HepG2 (cell line): ENCODE measurements at regions not wholly inside any gene's neighbourhood (a gene's known extent, or its start where the extent isn't known, plus 50 kb on each side); places are given as distances from the start of the nearest gene placed in this dataset.
A peak's percentile ranks its signal among the peaks of the same experiment; 100 is the strongest.

Source experiments
- ATAC-seq: fragments of 200-7000 bp; cut with Tn5 transposase; 3 replicates; pipeline ENCODE4 v1.9.1; 2020; ENCODE audit warnings: mild to moderate bottlenecking, moderate library complexity
- BruUV-seq: library from RNA; stranded (reverse); fragments of 400-500 nt; replicated peaks from 2 replicates; lab custom pipeline; 2021; lab: Mats Ljungman, UMichigan
- CTCF ChIA-PET: fragments of 300-600 bp; formaldehyde crosslinking; extraction: SDS; loops from one replicate; lab custom pipeline; 2021; ENCODE audit warnings: low total read pairs, inconsistent platforms, low intra/inter-chr PET ratio; lab: Yijun Ruan, JAX
- POLR2A ChIA-PET: fragments of 350-600 bp; sonication (Branson Sonifier 250); formaldehyde crosslinking; loops from one replicate; lab custom pipeline; 2020; ENCODE audit warnings: antibody characterized with exemption, inconsistent platforms; lab: Yijun Ruan, JAX
- DNase-seq: peaks from one replicate; pipeline ENCODE4 v3.0.0-alpha.2; 2015; ENCODE audit warnings: low spot score
- FAIRE-seq: peaks from 3 replicates; lab custom pipeline; 2011; peaks lifted over from hg19 to GRCh38; lab: Jason Lieb, UNC
- H2AFZ ChIP-seq: one replicate; pipeline ENCODE4 v1.6.1; 2011; ENCODE audit warnings: low read length, inconsistent platforms
- H3K27ac ChIP-seq: fragments of 300-600 bp; 3 replicates; pipeline ENCODE4 v1.8.0; 2011; ENCODE audit warnings: mixed run types, mild to moderate bottlenecking, mixed read lengths, low read length, inconsistent platforms; ENCODE audit not compliant: insufficient read depth; ENCODE audit errors: extremely low read length
- H3K27me3 ChIP-seq, 2 experiments: fragments of 200-600 bp in 1 of 2; 2 replicates in 1 of 2; 3 replicates in 1 of 2; pipeline versions ENCODE4 v1.6.0 to v1.8.0; 2011; ENCODE audit warnings: low read length in 2 of 2, mild to moderate bottlenecking in 2 of 2, moderate library complexity in 2 of 2, inconsistent platforms in 1 of 2; ENCODE audit not compliant: insufficient read depth in 2 of 2, control insufficient read depth in 1 of 2
- H3K36me3 ChIP-seq, 2 experiments: fragments of 200-600 bp in 1 of 2; replicated peaks in 1 of 2; 2 replicates in 1 of 2; 3 replicates in 1 of 2; pipeline versions ENCODE4 v1.5.1 to v1.8.0; 2011; ENCODE audit warnings: low read length in 2 of 2, inconsistent platforms in 1 of 2; ENCODE audit not compliant: insufficient read depth in 2 of 2, control insufficient read depth in 1 of 2
- H3K4me1 ChIP-seq: 2 replicates; pipeline ENCODE4 v1.5.1; 2012; ENCODE audit warnings: low read length, inconsistent platforms; ENCODE audit not compliant: insufficient read depth
- H3K4me2 ChIP-seq: 2 replicates; pipeline ENCODE4 v1.6.0; 2011; ENCODE audit warnings: low read depth, low read length, inconsistent platforms
- H3K4me3 ChIP-seq, 3 experiments: fragments of 200-600 bp in 1 of 3; sonication (generic), shearing (Covaris generic) in 1 of 3; replicated peaks in 1 of 3; 2 replicates each; pipeline ENCODE4 v1.5.1; 2011 to 2016; ENCODE audit warnings: low read length in 3 of 3, inconsistent platforms in 2 of 3, low read depth in 2 of 3, mild to moderate bottlenecking in 2 of 3, control low read depth in 1 of 3, mixed read lengths in 1 of 3; ENCODE audit not compliant: insufficient read depth in 1 of 3
- H3K79me2 ChIP-seq: one replicate; pipeline ENCODE4 v1.6.1; 2011; ENCODE audit warnings: low read length, inconsistent platforms; ENCODE audit not compliant: insufficient read depth
- H3K9ac ChIP-seq: 2 replicates; pipeline ENCODE4 v1.6.0; 2011; ENCODE audit warnings: mild to moderate bottlenecking, low read depth, low read length, inconsistent platforms; ENCODE audit not compliant: insufficient read depth
- H3K9me3 ChIP-seq: 2 replicates; pipeline ENCODE4 v1.5.1; 2012; ENCODE audit warnings: mild to moderate bottlenecking, low read length
- H4K20me1 ChIP-seq: 2 replicates; pipeline ENCODE4 v1.6.0; 2011; ENCODE audit warnings: inconsistent platforms, mild to moderate bottlenecking, low read length, moderate library complexity; ENCODE audit not compliant: insufficient read depth
- CENPT ChIP-seq: sonication (generic); formaldehyde crosslinking; IDR thresholded peaks from 2 replicates; pipeline ENCODE4 v1.8.0; 2022; ENCODE audit warnings: low read depth, mild to moderate bottlenecking, moderate library complexity, missing genetic modification reagents
- FOXP1 ChIP-seq, 2 experiments: fragments of 450-650 bp in 1 of 2; IDR thresholded peaks; 2 replicates each; pipeline ENCODE4 v1.6.1; 2017 to 2018; ENCODE audit warnings: antibody characterized with exemption in 1 of 2
- KDM2A ChIP-seq: sonication (generic); formaldehyde crosslinking; IDR thresholded peaks from 2 replicates; pipeline ENCODE4 v1.4.0; 2020; ENCODE audit warnings: low read depth, missing genetic modification reagents, borderline replicate concordance
- REST ChIP-seq, 2 experiments: IDR thresholded peaks; 2 replicates each; pipeline ENCODE4 v1.6.1; 2011 to 2012; ENCODE audit warnings: low read length in 2 of 2, borderline replicate concordance in 1 of 2, low read depth in 1 of 2, mild to moderate bottlenecking in 1 of 2, moderate library complexity in 1 of 2
- SOX5 ChIP-seq: IDR thresholded peaks from 2 replicates; pipeline ENCODE4 v1.6.1; 2016; ENCODE audit warnings: borderline replicate concordance
- SP140L ChIP-seq: sonication (generic); formaldehyde crosslinking; IDR thresholded peaks from 2 replicates; pipeline ENCODE4 v1.4.0; 2020; ENCODE audit warnings: missing genetic modification reagents, borderline replicate concordance
- ZBTB43 ChIP-seq: sonication (generic); formaldehyde crosslinking; conservative IDR thresholded peaks from 2 replicates; pipeline ENCODE4 v1.4.0; 2020; ENCODE audit warnings: missing genetic modification reagents
- ZNF572 ChIP-seq: sonication (generic); formaldehyde crosslinking; IDR thresholded peaks from 2 replicates; pipeline ENCODE4 v1.5.1; 2020; ENCODE audit warnings: mild to moderate bottlenecking, missing genetic modification reagents
- WGBS: methylation state at CpG from one replicate; pipeline ENCODE4 v1.1.6; 2017; ENCODE audit warnings: low lambda C conversion rate; 5-methylcytosine and 5-hydroxymethylcytosine counted together
- in situ Hi-C: cut with HindIII; loops from 2 replicates; pipeline ENCODE4 v1.10.0; 2017; ENCODE audit warnings: low pct_unique_long_range_greater_than_20kb; ENCODE audit not compliant: extremely low pct_ligation_motif_present
- intact Hi-C: fragments of 100-400 bp; cut with micrococcal nuclease; formaldehyde crosslinking; loops from one replicate; pipeline ENCODE4 v1.10.0; 2022; ENCODE audit not compliant: unreplicated experiment

GRCh38 chr2:216305574-216305973, 66.7 kb downstream of the MARCHF4 start:
- H3K27ac ChIP-seq, result no peak overlapping the region
- DNase-seq (no peak), ATAC-seq (no peak), FAIRE-seq (no peak)
- 4% methylated on average over 4 of the region's 4 CpGs for whole genome bisulfite sequencing
- BruUV-seq, result no TSS peak
- in situ Hi-C loops, result no loop called here
- H4K20me1 ChIP-seq, result no peaks in the 10 kb centered on the region
- no peaks in the 10 kb centered on the region for H3K4me1 ChIP-seq
- H3K9ac ChIP-seq, result no peak overlapping the region
- no peak overlapping the region for H3K4me3 ChIP-seq
- TF ChIP-seq SOX5 (no peak), ZBTB43 (CRISPR knock-in tag) (no peak), CENPT (CRISPR knock-in tag) (no peak), ZNF572 (CRISPR knock-in tag) (no peak), KDM2A (CRISPR knock-in tag) (no peak), FOXP1 (IDR thresholded peaks at IDR 0.05) (no peak), FOXP1 (CRISPR knock-in tag; IDR thresholded peaks at IDR 0.05) (no peak)
- no peak overlapping the region for H3K4me2 ChIP-seq
- no peaks in the 10 kb centered on the region for H3K79me2 ChIP-seq
- CTCF ChIA-PET, result no interaction called here
- intact Hi-C loops, result no loop called here
- H2AFZ ChIP-seq, result no peak overlapping the region
- peaks cover 0 to 11% of the 10 kb centered on the region in 2 experiments; a peak in 2 of 5 replicates for H3K27me3 ChIP-seq
- H3K36me3 ChIP-seq, result no peaks in the 10 kb centered on the region
- POLR2A ChIA-PET, result no interaction called here
- H3K9me3 ChIP-seq, result no peaks in the 10 kb centered on the region

DNA sequence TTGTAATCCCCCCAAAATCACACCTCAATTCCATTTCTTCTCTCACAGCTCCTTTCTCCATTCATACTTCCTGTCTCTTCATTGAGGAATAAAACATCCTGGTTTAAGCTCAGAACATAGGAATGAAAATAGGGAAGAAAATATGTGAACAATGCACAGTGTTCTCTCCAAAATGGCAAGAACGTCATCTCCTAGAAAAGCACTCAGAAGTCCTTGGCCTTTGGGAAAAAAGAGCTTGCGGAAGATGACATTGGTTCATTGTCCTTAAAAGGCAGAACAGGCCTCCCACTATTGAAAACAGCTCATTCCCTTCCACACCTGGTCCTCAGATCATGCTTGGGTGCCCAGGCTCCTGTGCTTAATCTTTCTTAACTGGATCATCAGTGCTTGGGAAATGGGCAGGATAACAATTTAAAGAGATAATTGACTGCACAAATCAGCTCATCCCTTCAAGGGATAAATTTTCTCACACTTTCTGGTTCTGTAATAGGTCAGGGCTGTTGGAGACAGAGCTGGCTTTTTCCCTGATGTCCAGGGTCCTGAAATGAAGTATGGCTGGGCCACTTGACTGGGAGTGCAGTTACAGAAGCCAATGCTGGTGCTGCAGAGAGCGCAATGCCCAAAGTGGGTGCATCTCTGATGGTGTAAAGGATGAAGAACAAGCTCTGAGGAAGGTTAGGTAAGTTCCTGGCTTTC, 69.2 kb downstream of the MARCHF4 start:
- intact Hi-C loops, result no loop called here
- in situ Hi-C loops, result no loop called here
- FAIRE-seq, result no peak

More for the DNA sequence above, 69.2 kb downstream of the MARCHF4 start:
- no peak for ATAC-seq
- Histone ChIP-seq H3K36me3 (no peaks in the 10 kb centered on the region), H3K4me1 (no peaks in the 10 kb centered on the region), H3K9ac (no peak overlapping the region), H4K20me1 (no peaks in the 10 kb centered on the region), H3K4me3 (no peak overlapping the region), H2AFZ (no peak overlapping the region), H3K9me3 (no peaks in the 10 kb centered on the region), H3K4me2 (no peak overlapping the region), H3K79me2 (no peaks in the 10 kb centered on the region), H3K27ac (no peak overlapping the region), H3K27me3 (peaks cover 0 to 8% of the 10 kb centered on the region in 2 experiments; a peak in 2 of 5 replicates)
- no peak for TF ChIP-seq SP140L
- TF ChIP-seq REST (IDR thresholded peaks at IDR 0.05; ENCODE audit: borderline replicate concordance in 1 of 2, low read depth in 1 of 2, low read length in 2 of 2), result peak in 1 of 2 experiments; percentile 68; a peak in 1 of 4 replicates
- no peak for DNase-seq
- ChIA-PET CTCF (no interaction called here), POLR2A (no interaction called here)
- BruUV-seq, result no TSS peak
- 32% methylated on average over 3 of the region's 3 CpGs for WGBS
